ENCODE measurements at regions not wholly inside any gene's neighbourhood (a gene's known extent, or its start where the extent isn't known, plus 50 kb on each side); places are given as distances from the start of the nearest gene placed in this dataset.

- TF ChIP-seq CTCF (IDR thresholded peaks at IDR 0.05): no peak
- no peak for TF ChIP-seq POLR2A (IDR thresholded peaks at IDR 0.05)
These were observed 57.5 kb upstream of the EPHB1 start for GRCh38 chr3:134737516-134737915.

Measured in right lobe of liver (tissue), 4 donors.